Upper lobe of left lung (tissue), 4 donors: ENCODE measurements at regions not wholly inside any gene's neighbourhood (a gene's known extent, or its start where the extent isn't known, plus 50 kb on each side); places are given as distances from the start of the nearest gene placed in this dataset.

Source experiments
- POLR2A ChIP-seq, 4 donors: fragments of 450-650 bp; IDR thresholded peaks; one replicate each; pipeline ENCODE4 v1.5.1; 2016 to 2017; ENCODE audit warnings: antibody characterized with exemption in 4 of 4, mild to moderate bottlenecking in 2 of 4
- TF ChIP-seq, protein P1 (sequence below), 6 experiments: fragments of 450-650 bp in 4 of 6; fragments of 200-600 bp in 2 of 6; sonication (generic) in 2 of 6; IDR thresholded peaks; one replicate each; pipeline ENCODE4 v1.5.1; 2016 to 2019; ENCODE audit warnings: antibody characterized with exemption in 6 of 6

DNA sequence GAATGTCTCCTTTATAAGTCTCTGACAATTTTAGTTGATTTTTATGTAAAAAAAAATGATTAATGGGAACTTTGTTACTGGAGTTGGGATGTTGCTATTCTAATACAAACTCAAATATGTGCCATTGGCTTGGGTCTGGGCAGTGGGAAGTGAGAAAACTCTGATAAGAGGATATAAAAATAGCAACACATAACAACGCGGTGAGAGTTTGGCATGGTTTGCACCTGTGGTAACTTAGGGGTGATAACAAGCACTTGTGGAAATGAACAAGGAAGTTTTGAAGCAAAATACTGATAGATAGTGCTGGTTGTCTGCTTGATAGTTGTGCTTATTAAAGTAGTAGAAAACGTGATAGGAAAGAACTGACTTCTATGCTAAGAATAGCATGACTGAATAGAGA lies 743.3 kb upstream of the AGA start:
- TF ChIP-seq, protein P1, sequence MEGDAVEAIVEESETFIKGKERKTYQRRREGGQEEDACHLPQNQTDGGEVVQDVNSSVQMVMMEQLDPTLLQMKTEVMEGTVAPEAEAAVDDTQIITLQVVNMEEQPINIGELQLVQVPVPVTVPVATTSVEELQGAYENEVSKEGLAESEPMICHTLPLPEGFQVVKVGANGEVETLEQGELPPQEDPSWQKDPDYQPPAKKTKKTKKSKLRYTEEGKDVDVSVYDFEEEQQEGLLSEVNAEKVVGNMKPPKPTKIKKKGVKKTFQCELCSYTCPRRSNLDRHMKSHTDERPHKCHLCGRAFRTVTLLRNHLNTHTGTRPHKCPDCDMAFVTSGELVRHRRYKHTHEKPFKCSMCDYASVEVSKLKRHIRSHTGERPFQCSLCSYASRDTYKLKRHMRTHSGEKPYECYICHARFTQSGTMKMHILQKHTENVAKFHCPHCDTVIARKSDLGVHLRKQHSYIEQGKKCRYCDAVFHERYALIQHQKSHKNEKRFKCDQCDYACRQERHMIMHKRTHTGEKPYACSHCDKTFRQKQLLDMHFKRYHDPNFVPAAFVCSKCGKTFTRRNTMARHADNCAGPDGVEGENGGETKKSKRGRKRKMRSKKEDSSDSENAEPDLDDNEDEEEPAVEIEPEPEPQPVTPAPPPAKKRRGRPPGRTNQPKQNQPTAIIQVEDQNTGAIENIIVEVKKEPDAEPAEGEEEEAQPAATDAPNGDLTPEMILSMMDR (IDR thresholded peaks at IDR 0.05) = no peak
- no peak for TF ChIP-seq POLR2A (IDR thresholded peaks at IDR 0.05)
